Mesenteric fat pad (tissue), 1 donor: ENCODE measurements at regions not wholly inside any gene's neighbourhood (a gene's known extent, or its start where the extent isn't known, plus 50 kb on each side); places are given as distances from the start of the nearest gene placed in this dataset.
"Not testable (repeated sequence)": the region's sequence is repeated elsewhere in the genome, so short reads cannot be mapped to it uniquely, and the experiment has no call there.

Source experiments
- DNase-seq: peaks from one replicate; pipeline ENCODE4 v3.0.0-alpha.2; 2020; ENCODE audit warnings: low spot score
- donor health status: DM: yes; HTN: yes; CAD: no.

DNA sequence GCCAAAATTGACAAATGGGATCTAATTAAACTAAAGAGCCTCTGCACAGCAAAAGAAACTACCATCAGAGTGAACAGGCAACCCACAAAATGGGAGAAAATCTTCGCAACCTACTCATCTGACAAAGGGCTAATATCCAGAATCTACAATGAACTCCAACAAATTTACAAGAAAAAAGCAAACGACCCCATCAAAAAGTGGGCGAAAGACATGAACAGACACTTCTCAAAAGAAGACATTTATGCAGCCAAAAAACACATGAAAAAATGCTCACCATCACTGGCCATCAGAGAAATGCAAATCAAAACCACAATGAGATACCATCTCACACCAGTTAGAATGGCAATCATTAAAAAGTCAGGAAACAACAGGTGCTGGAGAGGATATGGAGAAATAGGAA lies 261.4 kb upstream of the HNRNPA3 start:
- not testable (repeated sequence) for DNase-seq

DNA sequence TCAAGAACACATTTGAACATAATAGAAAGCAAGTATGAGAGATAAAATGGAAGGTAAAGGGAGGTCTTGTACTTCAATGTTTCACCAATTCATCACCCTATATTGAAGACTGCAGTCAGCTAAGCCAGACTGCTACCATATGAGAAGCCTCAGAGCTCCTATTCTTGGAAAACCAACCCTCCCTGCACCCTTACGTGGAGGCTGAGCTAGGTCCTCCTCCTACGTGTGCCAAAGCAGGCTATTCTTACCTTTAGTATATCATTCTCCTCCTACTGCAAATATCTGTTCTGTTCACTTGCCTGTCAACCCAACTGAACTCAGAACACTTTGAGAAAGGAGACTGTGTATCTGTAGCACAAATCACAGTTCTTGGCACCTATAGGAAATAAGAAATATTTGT lies 255.8 kb upstream of the HNRNPA3 start:
- DNase-seq: no peak

DNA sequence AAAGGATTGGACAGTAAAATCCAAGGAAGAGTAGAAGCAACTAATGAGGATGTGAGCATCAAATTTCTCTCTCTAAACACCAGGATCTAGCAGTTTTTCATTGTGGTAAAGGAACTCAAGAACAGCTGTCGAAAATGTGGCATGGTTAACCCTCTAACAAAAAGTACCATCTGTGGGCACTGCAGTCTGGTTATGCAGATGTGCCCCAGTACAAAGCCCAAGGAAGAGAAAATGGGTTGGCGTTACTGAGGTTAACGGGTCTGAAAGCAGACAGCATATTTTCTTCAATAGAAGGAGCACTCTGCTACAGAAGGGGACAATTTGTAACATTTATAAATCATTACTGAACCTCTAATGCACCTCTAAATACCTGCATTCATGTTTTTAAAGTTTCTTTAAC lies 253.0 kb upstream of the HNRNPA3 start:
- DNase-seq: no peak

DNA sequence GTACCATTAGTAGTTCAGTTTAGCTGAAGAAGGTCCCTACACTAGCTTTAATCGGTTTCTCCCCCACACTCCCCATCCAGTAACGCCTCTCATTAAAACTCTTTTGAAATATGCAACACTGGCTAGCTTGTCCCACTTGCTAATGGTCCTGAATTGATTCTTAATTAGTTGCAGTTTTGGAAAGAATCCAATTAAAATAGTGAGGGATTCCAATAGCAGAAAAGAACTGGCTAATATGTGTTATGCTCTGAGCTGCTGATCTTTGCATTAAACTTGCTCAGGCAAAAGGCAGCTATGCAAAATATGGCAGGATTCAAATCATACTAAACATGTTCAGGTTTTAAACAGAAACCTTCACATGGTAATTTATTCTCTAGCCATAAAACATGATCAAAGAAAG lies 252.5 kb upstream of the HNRNPA3 start:
- DNase-seq: no peak

DNA sequence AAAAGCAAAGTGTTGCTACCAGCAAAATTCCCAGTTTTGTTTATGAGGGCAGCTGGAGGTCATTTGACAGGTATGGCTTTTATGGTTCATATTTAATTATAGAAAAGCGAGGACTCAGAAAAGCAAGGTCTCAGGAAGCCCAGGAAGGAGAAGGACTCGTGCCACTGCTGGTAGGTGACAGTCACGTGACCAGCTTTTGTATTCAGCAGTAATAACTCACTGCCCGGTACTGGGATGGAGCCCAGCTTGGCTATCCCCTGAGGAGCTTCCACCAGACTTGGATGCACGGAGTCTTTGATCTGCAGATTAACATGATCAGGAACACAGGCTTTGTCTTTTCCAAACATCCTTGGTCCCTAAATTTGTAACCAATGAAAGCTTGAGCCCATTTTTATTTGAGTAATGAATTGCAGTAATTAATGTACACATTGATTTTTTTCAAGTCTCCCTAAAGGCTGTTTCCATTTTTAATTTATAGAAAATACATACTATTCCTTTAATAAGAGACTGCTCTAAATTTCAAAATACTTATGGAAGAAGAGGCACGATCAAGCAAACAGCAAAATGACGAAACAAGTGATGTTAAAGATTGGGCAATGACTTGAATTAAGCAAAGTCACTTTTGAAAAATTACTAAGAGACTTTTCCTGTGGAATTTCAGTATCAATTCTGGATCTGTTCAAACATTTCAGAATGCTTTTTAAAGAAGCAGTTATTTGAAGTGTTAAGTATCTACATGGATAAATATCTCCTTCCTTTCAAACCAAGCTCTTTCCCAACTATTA lies 251.7 kb upstream of the HNRNPA3 start:
- DNase-seq: no peak

DNA sequence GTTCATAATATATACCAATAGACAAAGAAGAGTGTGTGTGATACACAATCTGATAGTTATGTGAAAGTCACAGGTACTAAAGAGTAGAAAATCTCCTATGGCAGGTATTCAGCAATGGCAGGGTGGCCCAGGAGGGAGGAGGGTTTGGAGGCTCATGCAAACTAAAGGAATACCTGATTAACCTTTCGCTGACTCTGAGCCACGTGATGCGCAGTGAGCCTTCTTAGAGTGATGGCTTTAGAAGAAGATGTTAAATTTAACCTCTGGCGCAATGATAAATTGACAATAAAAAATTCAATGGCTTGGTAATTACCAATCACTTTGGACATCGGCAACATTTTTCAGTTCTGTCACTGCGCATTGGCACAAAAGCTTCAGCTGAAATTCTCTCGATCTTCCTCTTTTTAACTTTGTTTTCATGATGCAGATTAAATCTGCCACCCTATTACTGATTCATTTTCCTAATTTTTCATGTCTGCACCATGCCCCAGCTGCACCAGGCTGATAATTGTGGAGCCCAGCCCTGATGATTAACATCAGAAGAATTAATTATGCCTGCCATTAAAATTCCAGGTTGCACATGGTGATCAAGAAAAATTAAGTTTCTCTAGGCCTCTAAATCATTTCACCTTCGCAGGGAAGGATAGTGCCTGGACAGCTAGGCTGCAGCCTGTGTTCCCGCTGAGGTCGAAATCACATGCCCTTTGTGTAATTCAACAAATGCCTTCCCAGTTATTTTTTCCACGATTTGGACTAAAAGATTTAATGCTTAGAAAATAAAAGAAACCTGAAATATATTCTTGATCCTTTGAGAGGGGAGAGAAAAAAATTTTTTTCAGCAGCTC lies 250.6 kb upstream of the HNRNPA3 start:
- no peak for DNase-seq

DNA sequence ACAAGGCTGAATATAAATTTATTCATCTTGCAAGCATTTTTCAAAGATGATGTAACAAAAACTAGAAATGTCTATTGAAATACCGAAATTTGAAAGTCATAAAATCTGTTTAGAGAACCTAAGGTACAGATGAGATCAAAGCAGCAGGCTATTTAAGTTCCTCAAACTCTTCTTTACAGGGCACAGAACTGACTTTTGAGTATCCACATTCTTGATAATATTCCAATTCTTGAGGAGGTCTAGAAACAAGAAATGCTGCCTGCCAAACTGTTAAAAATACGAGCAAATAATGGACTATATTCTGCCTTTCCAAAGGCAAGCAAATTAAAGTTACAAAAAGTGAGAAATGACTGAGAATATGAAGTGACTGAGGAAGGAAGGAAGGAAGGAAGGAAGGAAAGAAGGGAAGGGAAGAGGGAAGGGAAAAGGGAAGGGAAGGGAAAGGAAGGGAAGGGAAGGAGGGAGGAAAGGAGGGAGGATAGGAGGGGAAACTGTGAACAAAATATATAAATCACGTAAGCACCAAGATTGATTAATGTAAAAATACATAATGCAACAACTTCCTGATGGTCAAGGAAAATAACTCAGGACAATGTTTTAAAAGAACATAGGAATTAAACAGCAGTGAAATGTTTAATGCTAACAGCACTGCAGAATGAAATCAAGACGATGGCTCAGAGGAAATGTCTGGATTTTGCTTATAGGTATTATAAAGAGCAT lies 248.9 kb upstream of the HNRNPA3 start:
- DNase-seq: no peak

DNA sequence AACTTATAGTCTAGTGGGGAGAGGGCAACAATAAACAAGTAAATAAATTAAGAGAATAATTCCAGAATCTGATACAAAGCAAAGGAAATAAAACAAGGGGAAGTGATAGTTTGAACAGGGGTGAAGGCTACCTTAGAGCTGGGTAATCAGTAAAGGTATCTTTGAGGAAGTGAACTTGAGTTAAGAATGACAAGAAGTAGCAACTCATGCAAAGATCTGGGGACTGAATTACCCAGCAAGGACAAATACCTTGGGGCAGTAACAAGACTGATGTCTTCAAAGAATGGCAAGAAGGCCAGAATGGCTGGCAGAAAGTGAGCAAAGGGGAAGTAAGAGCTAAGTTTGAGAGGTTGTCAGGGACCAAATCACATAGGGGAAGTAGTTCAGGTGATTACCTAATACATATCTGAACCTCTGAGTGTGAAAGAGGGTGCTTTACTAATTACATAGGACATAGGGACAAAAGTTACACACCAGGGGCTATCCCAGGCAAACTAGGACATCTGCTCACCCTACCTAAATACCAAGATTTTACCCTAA lies 244.6 kb upstream of the HNRNPA3 start:
- DNase-seq: no peak

DNA sequence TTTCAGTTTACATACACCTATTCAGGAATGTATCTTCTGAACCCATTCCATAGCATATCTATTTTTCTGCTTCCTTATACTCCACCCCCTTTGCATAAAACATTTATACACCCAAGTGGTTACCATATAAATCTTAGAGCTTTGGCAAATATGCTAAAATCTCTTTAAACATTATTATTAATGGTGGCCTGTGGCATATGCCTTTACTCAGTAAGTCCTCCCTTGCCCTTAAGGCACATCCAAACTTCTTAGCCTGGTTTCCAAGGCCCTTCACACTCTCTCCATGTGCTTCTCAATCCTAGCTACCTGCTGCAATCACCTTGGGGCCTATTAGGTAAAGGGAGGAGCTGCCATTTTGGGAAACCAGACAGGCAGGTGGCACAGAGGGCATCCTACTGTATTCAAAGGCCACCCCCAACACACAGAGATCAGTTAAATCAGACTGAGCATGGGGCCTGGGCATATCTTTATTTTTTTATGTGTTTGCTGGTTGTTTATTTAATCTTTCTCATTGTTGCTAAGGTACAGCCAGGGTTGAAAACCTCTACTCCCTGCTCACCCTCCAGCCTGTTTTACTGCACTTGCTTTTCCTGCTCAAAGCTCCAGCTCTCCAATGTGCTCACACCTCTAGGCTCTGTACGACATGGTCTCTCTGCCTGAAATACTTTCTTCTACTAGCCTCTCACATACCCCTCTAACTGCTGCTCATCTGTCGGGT lies 242.8 kb upstream of the HNRNPA3 start:
- DNase-seq: no peak

DNA sequence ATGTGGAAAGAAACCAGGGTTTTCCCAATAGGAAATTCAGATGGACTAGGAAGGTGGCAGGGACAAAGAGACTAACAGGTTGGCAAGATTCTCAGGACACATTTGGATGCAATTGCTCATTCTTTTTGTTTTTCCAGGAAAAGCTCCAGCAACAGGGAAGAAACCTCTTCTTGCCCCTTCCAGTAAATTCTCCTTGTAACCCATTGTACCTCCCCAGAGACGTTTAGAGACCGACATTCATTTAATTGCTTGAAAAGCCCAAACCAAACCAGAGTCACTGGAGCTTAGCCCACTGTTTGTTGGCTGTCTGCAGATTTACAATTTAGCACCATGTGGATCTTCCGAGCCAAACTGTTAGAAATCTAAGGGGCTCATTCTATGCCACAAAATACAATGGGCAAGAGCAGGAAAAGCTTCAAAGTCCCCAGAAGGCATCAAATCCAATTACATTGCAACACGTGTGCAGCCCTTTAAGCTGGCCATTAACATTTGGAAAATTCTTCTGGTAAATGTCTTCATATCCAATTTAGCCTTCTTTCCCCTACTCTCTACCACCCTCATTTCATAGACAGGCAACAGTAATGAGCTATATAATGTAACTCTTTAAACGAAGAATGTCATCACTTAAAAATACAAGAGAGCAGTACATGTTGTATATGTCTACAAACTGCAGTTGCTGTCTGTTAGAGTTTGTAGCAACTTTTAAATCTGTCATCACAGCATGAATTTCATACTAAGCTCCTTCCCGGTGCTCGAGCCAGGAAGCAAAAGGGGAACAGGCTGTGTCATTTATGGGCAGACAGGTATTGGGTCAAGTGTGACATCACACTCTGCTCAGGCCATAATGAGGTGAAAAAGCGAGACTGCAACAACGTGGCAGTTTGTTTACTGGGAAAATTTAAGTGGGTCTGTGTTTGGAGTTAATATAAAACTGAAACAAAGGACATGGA lies 235.6 kb upstream of the HNRNPA3 start:
- no peak for DNase-seq

DNA sequence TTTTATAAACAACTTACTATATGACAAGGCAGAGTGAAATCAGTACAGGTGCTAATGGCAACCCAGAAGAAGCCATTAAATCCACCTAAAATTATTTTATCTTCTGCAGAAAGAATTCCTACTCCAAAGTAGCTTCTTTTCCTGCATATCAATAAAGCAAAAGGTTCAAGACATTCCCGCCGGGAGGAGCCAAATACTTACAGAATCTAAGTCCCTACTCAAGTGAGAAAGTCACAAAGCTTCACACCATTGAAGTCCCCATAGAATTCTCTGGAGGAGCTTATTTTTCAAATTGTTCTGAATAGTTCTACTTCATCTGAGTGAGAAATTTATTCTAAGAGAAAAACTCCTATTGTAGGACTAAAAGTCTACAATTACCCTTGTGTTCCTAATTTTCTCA lies 233.7 kb upstream of the HNRNPA3 start:
- no peak for DNase-seq

DNA sequence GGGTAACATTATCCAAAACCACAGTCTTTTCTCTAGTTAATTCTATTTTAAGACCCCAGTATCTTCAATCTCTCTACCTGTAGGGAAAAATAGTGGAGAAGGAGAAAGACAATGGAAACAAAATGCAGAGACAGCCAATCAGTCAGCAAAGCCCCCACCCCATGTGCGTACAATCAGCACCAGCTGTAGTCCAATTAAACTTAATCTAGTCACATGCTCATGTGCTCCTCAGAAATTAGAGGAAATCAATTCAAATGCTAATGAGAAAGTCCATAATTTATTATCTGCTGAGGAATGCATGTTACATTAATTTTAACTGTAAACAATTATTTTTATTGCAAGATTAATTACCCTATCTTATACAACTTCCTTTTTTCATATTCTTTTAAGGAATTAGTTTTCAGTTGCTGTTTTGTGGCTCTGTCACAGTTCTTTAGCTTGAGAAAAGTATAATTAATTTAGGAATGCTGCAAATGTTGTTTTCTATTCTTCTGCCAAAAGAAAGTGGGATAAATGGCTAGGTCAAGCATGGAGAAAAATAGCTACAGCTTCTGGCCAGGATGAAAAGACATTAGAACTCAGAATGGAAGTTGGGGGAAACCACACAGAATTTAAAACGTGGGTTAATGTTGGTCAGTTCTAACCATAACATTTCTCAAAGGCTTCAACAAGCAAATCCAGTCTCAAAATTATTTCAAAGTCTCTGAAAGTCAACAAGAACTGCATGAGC lies 232.4 kb upstream of the HNRNPA3 start:
- DNase-seq: no peak

DNA sequence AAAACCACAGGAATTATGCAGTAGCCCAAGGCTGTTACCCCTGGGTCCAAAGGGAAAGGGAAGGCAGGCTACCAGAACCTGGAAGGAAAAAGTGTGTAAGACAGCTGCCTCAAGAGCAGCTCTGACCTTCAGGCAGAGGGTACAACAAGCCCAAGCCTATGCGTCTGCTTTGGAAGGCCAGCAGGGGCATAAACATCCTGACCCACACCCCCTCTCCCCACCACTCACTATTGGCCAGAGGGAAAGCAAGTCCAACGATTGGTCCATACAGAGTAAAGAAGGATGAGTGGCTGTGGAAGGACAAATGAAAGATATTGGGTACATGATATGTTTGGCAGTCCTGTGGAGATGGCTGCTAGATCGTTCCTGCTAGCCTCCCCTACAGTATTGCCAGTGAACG lies 227.6 kb upstream of the HNRNPA3 start:
- DNase-seq: no peak

DNA sequence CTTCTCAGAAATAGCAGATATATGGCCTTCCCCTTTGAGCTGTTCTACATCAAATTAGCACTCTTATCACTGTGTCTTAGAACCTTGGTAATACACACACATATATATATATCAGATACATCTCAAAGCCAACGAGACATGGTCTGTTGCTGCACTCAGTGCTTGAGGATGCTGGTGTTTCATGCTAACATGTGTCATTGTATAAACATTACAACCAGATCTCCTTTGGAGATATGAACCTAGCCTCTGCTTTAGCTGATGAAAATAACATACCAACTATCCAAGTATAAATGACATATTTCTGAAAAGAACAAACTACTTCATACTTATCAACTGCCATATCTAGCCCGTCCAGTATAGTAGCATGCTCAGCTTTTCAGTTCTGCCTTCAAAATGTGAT lies 226.7 kb upstream of the HNRNPA3 start:
- DNase-seq: no peak

DNA sequence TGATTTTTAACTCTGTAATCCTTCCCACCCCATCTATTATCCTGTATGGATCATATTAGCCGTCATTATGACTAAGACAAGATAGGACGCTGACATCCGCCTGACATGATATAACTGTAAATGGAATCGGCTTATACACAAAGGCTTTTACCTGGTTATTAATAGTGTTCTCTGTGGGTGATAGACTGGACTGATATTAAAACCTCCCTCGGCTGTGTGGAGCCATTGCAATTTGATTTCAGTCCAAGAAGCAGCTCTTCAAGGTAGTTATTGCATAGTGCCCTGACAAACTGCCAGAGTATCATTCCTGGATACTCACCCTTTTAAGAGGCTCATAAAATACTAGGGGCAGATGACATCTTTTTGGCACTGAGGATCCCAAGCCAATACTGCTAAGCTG lies 226.1 kb upstream of the HNRNPA3 start:
- no peak for DNase-seq

DNA sequence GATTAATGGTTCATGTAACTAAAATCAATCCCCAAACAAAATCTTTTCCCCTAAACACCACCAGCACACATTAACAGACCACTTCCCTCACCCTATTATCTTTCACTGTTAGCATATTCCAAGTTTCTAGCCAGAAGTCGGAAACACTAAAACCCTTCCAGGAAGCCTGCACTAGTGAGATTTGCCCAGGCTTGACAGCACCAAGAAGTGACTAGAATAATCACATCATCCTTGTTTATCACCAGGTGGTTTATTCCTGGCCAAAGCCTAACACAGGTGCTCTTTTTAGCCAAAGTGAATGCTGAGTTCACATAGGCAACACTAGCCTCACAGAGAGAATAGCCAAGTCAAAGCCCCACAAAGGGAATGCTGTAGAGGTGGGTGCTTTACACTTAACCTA lies 221.2 kb upstream of the HNRNPA3 start:
- DNase-seq: no peak

DNA sequence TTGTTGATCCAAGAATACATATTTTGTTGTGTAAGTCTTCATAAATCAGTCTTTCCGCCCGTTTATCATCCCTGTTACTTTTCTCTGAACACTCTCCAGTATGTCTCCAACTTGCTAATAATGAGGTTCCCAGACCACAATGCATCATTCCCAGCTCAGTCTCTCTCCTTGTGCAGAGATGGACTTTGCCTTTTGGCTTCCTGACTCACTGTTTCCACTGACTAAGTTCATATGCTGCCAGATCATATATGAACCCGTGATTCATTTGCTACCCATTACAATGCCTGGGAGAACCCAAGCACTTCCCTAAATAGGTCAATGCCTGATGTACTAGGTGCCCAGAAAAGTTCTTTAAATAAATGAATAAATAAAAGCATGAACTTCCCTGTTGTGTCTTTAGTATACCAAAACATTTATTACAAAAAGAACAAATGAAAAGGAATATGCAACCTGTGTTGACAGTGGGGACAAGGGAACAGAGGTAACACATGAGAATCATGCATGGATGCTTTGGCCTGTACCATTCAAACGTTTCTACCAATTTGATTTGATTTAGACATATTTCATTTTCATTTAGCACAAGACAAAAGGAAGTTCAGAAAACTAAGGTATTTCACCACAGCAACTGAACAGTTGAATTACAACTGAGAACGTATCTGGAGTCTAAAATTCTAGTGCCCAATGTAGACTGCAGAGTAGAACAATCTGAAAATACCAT lies 215.4 kb upstream of the HNRNPA3 start:
- no peak for DNase-seq

DNA sequence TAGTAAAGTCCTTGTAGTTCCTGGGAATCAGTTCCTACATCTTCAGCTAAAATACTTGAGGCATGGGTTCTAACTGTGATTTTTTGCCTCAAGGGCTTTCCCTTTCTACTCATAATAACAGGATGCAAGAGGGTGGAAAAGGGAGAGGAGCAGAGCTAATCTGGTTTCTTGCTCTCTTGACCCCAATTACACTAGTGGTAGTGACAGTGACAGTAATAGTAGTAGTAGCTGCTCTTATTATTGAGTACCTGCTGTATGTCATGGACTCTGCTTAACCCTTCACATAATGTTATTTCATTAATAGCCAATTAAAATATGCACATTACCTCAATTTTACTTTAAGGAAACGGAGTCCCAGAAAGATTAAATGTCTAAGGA lies 214.8 kb upstream of the HNRNPA3 start:
- no peak for DNase-seq

DNA sequence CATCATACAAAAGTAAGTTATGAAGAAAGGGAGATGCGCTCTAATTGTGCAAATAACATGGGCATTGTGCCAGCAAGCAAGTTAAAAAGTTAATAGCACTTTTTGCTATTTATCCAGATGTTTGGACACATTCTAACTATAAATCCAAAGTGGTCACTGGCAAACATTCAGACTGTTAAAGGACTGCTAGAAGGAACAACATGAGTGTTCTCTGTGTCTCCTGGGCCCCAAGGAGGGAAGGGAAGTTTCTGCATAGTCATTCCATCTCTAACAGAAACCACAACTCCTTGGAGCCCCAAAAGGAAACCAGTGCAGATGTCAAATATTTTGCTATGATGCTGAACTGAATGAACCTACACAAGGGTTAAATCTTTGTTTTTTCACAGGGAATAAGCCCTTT lies 213.3 kb upstream of the HNRNPA3 start:
- no peak for DNase-seq
